ENCODE measurements at regions not wholly inside any gene's neighbourhood (a gene's known extent, or its start where the extent isn't known, plus 50 kb on each side); places are given as distances from the start of the nearest gene placed in this dataset.
A peak's percentile ranks its signal among the peaks of the same experiment; 100 is the strongest.

- H3K36me3 Mint-ChIP-seq: no peaks in the 10 kb centered on the region
- H3K27me3 Mint-ChIP-seq: peaks cover 48% of the 10 kb centered on the region
- H3K27ac Mint-ChIP-seq: no peak overlapping the region
- Histone ChIP-seq H3K36me3 (ENCODE audit: control insufficient read depth, insufficient read depth, low read length) (no peaks in the 10 kb centered on the region), H3K27me3 (ENCODE audit: control insufficient read depth, insufficient read depth, low read length) (no peaks in the 10 kb centered on the region), H3K4me1 (ENCODE audit: control insufficient read depth, insufficient read depth, low read length, poor library complexity, severe bottlenecking) (no peaks in the 10 kb centered on the region), H3K4me3 (ENCODE audit: low read depth, low read length) (no peak overlapping the region), H3K27ac (ENCODE audit: insufficient read depth, low read length, poor library complexity, severe bottlenecking) (no peak overlapping the region), H3K9me3 (ENCODE audit: control insufficient read depth in 2 of 2, low read length in 2 of 2) (no peaks in the 10 kb centered on the region)
- ATAC-seq (ENCODE audit: low read depth in 2 of 2) (no peak), DNase-seq (no peak)
- peaks cover 0 to 5% (median 0%) of the 10 kb centered on the region in 4 donors for H3K4me1 Mint-ChIP-seq
- no peak overlapping the region for H3K4me3 Mint-ChIP-seq
- peaks cover 0 to 9% (median 4%) of the 10 kb centered on the region in 7 donors for H3K9me3 Mint-ChIP-seq
Measured at GRCh38 chr2:11998218-11998617, 251.8 kb downstream of the LPIN1 start.

- ATAC-seq (ENCODE audit: low read depth in 2 of 2): no peak
- H3K27me3 ChIP-seq (ENCODE audit: control insufficient read depth, insufficient read depth, low read length): no peaks in the 10 kb centered on the region
Measured at GRCh38 chr2:11998626-11999378, 252.4 kb downstream of the LPIN1 start.

GRCh38 chr2:12001621-12002020 lies 255.2 kb downstream of the LPIN1 start:
- peaks cover 42% of the 10 kb centered on the region for H3K27me3 Mint-ChIP-seq

More at GRCh38 chr2:11998626-11999378, 252.4 kb downstream of the LPIN1 start:
- Histone ChIP-seq H3K9me3 (ENCODE audit: control insufficient read depth in 2 of 2, low read length in 2 of 2) (no peaks in the 10 kb centered on the region), H3K27ac (ENCODE audit: insufficient read depth, low read length, poor library complexity, severe bottlenecking) (no peak overlapping the region), H3K4me3 (ENCODE audit: low read depth, low read length) (no peak overlapping the region), H3K4me1 (ENCODE audit: control insufficient read depth, insufficient read depth, low read length, poor library complexity, severe bottlenecking) (no peaks in the 10 kb centered on the region), H3K36me3 (ENCODE audit: control insufficient read depth, insufficient read depth, low read length) (no peaks in the 10 kb centered on the region)
- no peak for DNase-seq
- Mint-ChIP-seq H3K27me3 (peaks cover 53% of the 10 kb centered on the region), H3K9me3 (peaks cover 0 to 8% (median 1%) of the 10 kb centered on the region in 7 donors), H3K36me3 (no peaks in the 10 kb centered on the region), H3K4me1 (peaks cover 0 to 5% (median 0%) of the 10 kb centered on the region in 4 donors), H3K27ac (no peak overlapping the region), H3K4me3 (no peak overlapping the region)

GRCh38 chr2:12002215-12002614 lies 255.8 kb downstream of the LPIN1 start:
- DNase-seq (no peak), ATAC-seq (ENCODE audit: low read depth in 2 of 2) (no peak)
- Mint-ChIP-seq H3K4me1 (peaks cover 5 to 14% (median 6%) of the 10 kb centered on the region in 4 donors), H3K27ac (no peak overlapping the region), H3K9me3 (peaks cover 0 to 3% (median 0%) of the 10 kb centered on the region in 7 donors), H3K27me3 (peaks cover 46% of the 10 kb centered on the region), H3K36me3 (no peaks in the 10 kb centered on the region), H3K4me3 (no peak overlapping the region)
- no peaks in the 10 kb centered on the region for H3K9me3 ChIP-seq (ENCODE audit: control insufficient read depth in 2 of 2, low read length in 2 of 2)
- H3K27me3 ChIP-seq (ENCODE audit: control insufficient read depth, insufficient read depth, low read length): no peaks in the 10 kb centered on the region
- H3K36me3 ChIP-seq (ENCODE audit: control insufficient read depth, insufficient read depth, low read length): no peaks in the 10 kb centered on the region
- peaks cover 5% of the 10 kb centered on the region for H3K4me1 ChIP-seq (ENCODE audit: control insufficient read depth, insufficient read depth, low read length, poor library complexity, severe bottlenecking)
- H3K27ac ChIP-seq (ENCODE audit: insufficient read depth, low read length, poor library complexity, severe bottlenecking): no peak overlapping the region
- no peak overlapping the region for H3K4me3 ChIP-seq (ENCODE audit: low read depth, low read length)

More at GRCh38 chr2:12001621-12002020, 255.2 kb downstream of the LPIN1 start:
- H3K36me3 ChIP-seq (ENCODE audit: control insufficient read depth, insufficient read depth, low read length): no peaks in the 10 kb centered on the region
- Mint-ChIP-seq H3K36me3 (no peaks in the 10 kb centered on the region), H3K9me3 (peaks cover 0 to 3% (median 0%) of the 10 kb centered on the region in 7 donors), H3K4me3 (no peak overlapping the region), H3K27ac (peak overlapping the region in 1 of 3 donors; percentile 38), H3K4me1 (peaks cover 5 to 14% (median 6%) of the 10 kb centered on the region in 4 donors)
- H3K9me3 ChIP-seq (ENCODE audit: control insufficient read depth in 2 of 2, low read length in 2 of 2): no peaks in the 10 kb centered on the region
- DNase-seq (no peak), ATAC-seq (ENCODE audit: low read depth in 2 of 2) (no peak)
- peaks cover 5% of the 10 kb centered on the region for H3K4me1 ChIP-seq (ENCODE audit: control insufficient read depth, insufficient read depth, low read length, poor library complexity, severe bottlenecking)
- no peak overlapping the region for H3K4me3 ChIP-seq (ENCODE audit: low read depth, low read length)
- no peaks in the 10 kb centered on the region for H3K27me3 ChIP-seq (ENCODE audit: control insufficient read depth, insufficient read depth, low read length)
- no peak overlapping the region for H3K27ac ChIP-seq (ENCODE audit: insufficient read depth, low read length, poor library complexity, severe bottlenecking)

DNA sequence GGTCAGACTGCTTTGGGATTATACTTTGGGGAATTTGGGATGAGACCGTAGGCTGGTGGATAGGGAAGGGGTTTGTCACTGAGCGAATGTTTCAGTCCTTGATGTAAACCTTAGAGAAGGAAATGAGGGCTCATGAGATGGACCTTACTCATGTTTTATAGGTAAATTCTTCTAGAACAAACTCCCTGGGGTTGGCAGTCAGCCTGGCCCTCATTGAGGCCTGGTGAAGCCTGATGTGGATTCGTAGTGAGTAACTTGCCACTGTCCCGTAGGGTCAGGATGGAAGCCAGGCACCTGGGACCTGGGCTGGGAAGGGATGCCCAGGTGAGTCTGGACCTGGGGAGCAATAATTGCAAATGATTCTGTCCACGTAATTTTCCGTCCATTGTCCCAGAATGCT lies 258.3 kb downstream of the LPIN1 start:
- ATAC-seq (ENCODE audit: low read depth in 2 of 2) (no peak), DNase-seq (no peak)
- peaks cover 5% of the 10 kb centered on the region for H3K4me1 ChIP-seq (ENCODE audit: control insufficient read depth, insufficient read depth, low read length, poor library complexity, severe bottlenecking)
- Mint-ChIP-seq H3K4me3 (no peak overlapping the region), H3K27ac (no peak overlapping the region), H3K36me3 (no peaks in the 10 kb centered on the region), H3K27me3 (peaks cover 40% of the 10 kb centered on the region), H3K9me3 (peaks cover 0 to 3% (median 0%) of the 10 kb centered on the region in 7 donors), H3K4me1 (peaks cover 5 to 16% (median 6%) of the 10 kb centered on the region in 4 donors)
- H3K27me3 ChIP-seq (ENCODE audit: control insufficient read depth, insufficient read depth, low read length): peaks cover 2% of the 10 kb centered on the region
- no peaks in the 10 kb centered on the region for H3K36me3 ChIP-seq (ENCODE audit: control insufficient read depth, insufficient read depth, low read length)
- no peak overlapping the region for H3K4me3 ChIP-seq (ENCODE audit: low read depth, low read length)
- no peak overlapping the region for H3K27ac ChIP-seq (ENCODE audit: insufficient read depth, low read length, poor library complexity, severe bottlenecking)
- no peaks in the 10 kb centered on the region for H3K9me3 ChIP-seq (ENCODE audit: control insufficient read depth in 2 of 2, low read length in 2 of 2)

DNA sequence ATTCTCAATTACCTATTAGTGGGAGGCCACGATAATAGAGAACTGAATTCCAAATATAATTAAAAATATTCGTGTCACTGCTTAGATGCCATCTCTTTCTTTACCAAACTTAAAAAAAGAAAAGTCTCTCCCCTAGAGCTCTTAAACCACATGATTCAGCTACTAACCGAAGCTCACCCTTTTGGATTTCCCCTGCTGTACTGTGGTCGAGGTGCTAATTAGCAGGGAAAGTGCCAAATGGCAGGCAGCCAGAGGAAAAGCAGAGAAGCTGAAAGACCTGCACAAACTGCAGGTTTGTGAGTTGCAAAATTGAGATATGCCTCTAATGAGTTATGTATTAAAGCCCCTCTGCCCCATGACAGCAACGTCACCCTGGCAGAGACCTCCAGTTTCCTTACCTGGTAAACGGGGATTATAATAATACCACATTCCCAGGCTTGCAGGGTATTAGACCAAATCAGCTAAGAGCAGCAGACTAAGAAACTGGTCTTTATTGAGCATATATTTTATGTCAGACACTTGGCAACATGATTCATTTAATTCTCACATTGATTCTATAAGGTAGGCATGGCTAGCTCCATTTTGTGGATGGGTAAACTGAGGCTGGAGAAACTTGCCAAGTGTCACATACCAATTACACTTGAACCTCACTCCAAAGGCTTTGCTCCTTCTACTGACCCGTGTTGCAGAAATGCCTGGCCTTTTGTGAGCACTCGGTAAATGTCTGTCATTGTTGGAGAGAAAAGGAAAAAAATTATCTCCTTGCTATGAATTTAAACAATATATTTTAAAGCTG lies 259.7 kb downstream of the LPIN1 start:
- peaks cover 2% of the 10 kb centered on the region for H3K27me3 ChIP-seq (ENCODE audit: control insufficient read depth, insufficient read depth, low read length)
- no peak overlapping the region for H3K27ac ChIP-seq (ENCODE audit: insufficient read depth, low read length, poor library complexity, severe bottlenecking)
- no peak overlapping the region for H3K4me3 ChIP-seq (ENCODE audit: low read depth, low read length)
- Mint-ChIP-seq H3K36me3 (no peaks in the 10 kb centered on the region), H3K27ac (peak overlapping the region in 1 of 3 donors; percentile 48), H3K9me3 (peaks cover 0 to 2% (median under 1%) of the 10 kb centered on the region in 7 donors), H3K27me3 (peaks cover 45% of the 10 kb centered on the region), H3K4me1 (peaks cover 5 to 16% (median 6%) of the 10 kb centered on the region in 4 donors), H3K4me3 (peak overlapping the region in 1 of 4 donors; percentile 17)
- no peaks in the 10 kb centered on the region for H3K9me3 ChIP-seq (ENCODE audit: control insufficient read depth in 2 of 2, low read length in 2 of 2)
- DNase-seq (peak in 2 of 3 donors; percentile 9 to 21), ATAC-seq (ENCODE audit: low read depth in 2 of 2) (peak; percentile 47 to 58)
- peaks cover 5% of the 10 kb centered on the region for H3K4me1 ChIP-seq (ENCODE audit: control insufficient read depth, insufficient read depth, low read length, poor library complexity, severe bottlenecking)
- no peaks in the 10 kb centered on the region for H3K36me3 ChIP-seq (ENCODE audit: control insufficient read depth, insufficient read depth, low read length)

GRCh38 chr2:12006850-12007249 lies 260.4 kb downstream of the LPIN1 start:
- H3K4me1 Mint-ChIP-seq: peaks cover 5 to 16% (median 6%) of the 10 kb centered on the region in 4 donors

More at GRCh38 chr2:12006850-12007249, 260.4 kb downstream of the LPIN1 start:
- Histone ChIP-seq H3K36me3 (ENCODE audit: control insufficient read depth, insufficient read depth, low read length) (no peaks in the 10 kb centered on the region), H3K4me1 (ENCODE audit: control insufficient read depth, insufficient read depth, low read length, poor library complexity, severe bottlenecking) (peaks cover 5% of the 10 kb centered on the region), H3K9me3 (ENCODE audit: control insufficient read depth in 2 of 2, low read length in 2 of 2) (no peaks in the 10 kb centered on the region), H3K27ac (ENCODE audit: insufficient read depth, low read length, poor library complexity, severe bottlenecking) (no peak overlapping the region), H3K27me3 (ENCODE audit: control insufficient read depth, insufficient read depth, low read length) (peaks cover 6% of the 10 kb centered on the region), H3K4me3 (ENCODE audit: low read depth, low read length) (no peak overlapping the region)
- Mint-ChIP-seq H3K27ac (no peak overlapping the region), H3K4me3 (no peak overlapping the region), H3K27me3 (peaks cover 41% of the 10 kb centered on the region), H3K36me3 (no peaks in the 10 kb centered on the region), H3K9me3 (peaks cover 0 to 2% (median 0%) of the 10 kb centered on the region in 7 donors)
- ATAC-seq (ENCODE audit: low read depth in 2 of 2) (no peak), DNase-seq (no peak)

Measured in CD4-positive, CD25-positive, alpha-beta regulatory T cell (primary cell).